Gastrocnemius medialis (tissue), 4 donors: ENCODE measurements at regions not wholly inside any gene's neighbourhood (a gene's known extent, or its start where the extent isn't known, plus 50 kb on each side); places are given as distances from the start of the nearest gene placed in this dataset.
"Not testable (repeated sequence)": the region's sequence is repeated elsewhere in the genome, so short reads cannot be mapped to it uniquely, and the experiment has no call there.

Experiments
- POLR2A ChIP-seq, 2 donors: fragments of 450-650 bp; IDR thresholded peaks; one replicate each; pipeline ENCODE4 v1.6.1; 2017; ENCODE audit warnings: antibody characterized with exemption in 2 of 2, mild to moderate bottlenecking in 2 of 2, moderate library complexity in 2 of 2
- TF ChIP-seq, protein P1 (sequence below), 5 experiments: fragments of 450-650 bp in 3 of 5; fragments of 200-600 bp in 2 of 5; sonication (generic) in 2 of 5; IDR thresholded peaks in 4 of 5; conservative IDR thresholded peaks in 1 of 5; 1 replicate in 4 of 5; 2 replicates in 1 of 5; pipeline ENCODE4 v1.5.1; 2016 to 2019; ENCODE audit warnings: antibody characterized with exemption in 5 of 5, mild to moderate bottlenecking in 3 of 5, moderate library complexity in 3 of 5

DNA sequence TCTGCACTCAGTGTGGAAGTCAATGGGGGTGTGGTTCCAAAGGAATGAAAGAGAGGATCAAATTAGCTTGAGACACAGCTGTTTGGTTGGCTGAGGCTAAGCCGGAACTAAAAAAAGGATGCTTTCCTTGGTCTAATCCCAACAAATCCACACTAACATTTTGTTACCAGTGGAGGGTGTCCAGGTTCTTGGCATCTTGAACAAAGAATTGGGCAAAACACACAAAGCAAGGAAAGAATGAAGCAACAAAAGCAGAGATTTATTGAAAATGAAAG is 278.6 kb upstream of the PLET1 start:
- TF ChIP-seq, protein P1, sequence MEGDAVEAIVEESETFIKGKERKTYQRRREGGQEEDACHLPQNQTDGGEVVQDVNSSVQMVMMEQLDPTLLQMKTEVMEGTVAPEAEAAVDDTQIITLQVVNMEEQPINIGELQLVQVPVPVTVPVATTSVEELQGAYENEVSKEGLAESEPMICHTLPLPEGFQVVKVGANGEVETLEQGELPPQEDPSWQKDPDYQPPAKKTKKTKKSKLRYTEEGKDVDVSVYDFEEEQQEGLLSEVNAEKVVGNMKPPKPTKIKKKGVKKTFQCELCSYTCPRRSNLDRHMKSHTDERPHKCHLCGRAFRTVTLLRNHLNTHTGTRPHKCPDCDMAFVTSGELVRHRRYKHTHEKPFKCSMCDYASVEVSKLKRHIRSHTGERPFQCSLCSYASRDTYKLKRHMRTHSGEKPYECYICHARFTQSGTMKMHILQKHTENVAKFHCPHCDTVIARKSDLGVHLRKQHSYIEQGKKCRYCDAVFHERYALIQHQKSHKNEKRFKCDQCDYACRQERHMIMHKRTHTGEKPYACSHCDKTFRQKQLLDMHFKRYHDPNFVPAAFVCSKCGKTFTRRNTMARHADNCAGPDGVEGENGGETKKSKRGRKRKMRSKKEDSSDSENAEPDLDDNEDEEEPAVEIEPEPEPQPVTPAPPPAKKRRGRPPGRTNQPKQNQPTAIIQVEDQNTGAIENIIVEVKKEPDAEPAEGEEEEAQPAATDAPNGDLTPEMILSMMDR (IDR thresholded peaks at IDR 0.05 in 4 of 5, conservative IDR thresholded peaks at IDR 0.05 in 1 of 5): not testable (repeated sequence)
- TF ChIP-seq POLR2A (IDR thresholded peaks at IDR 0.05): not testable (repeated sequence)
